HAP-1 (cell line): ENCODE measurements at regions not wholly inside any gene's neighbourhood (a gene's known extent, or its start where the extent isn't known, plus 50 kb on each side); places are given as distances from the start of the nearest gene placed in this dataset.

Experiments used
- DNase-seq, 2 experiments: peaks; one replicate each; pipeline ENCODE4 v3.0.0-alpha.2; 2016 to 2020; ENCODE audit warnings: low spot score in 2 of 2
- H3K27me3 ChIP-seq: fragments of 250-450 bp; sonication (Bioruptor Pico); 2 replicates; pipeline ENCODE4 v1.5.1; 2020; ENCODE audit warnings: low read depth, mild to moderate bottlenecking, moderate library complexity
- H3K36me3 ChIP-seq: fragments of 250-450 bp; sonication (Bioruptor Pico); replicated peaks from 2 replicates; pipeline ENCODE4 v1.5.1; 2020; ENCODE audit warnings: mild to moderate bottlenecking
- H3K4me1 ChIP-seq: fragments of 250-450 bp; sonication (Bioruptor Pico); 2 replicates; pipeline ENCODE4 v1.5.1; 2020; ENCODE audit warnings: mild to moderate bottlenecking
- H3K4me3 ChIP-seq: fragments of 250-450 bp; sonication (Bioruptor Pico); 2 replicates; pipeline ENCODE4 v1.5.1; 2020; ENCODE audit warnings: mild to moderate bottlenecking, moderate library complexity
- H3K9me3 ChIP-seq: fragments of 250-450 bp; sonication (Bioruptor Pico); 2 replicates; pipeline ENCODE4 v1.5.1; 2020; ENCODE audit warnings: mild to moderate bottlenecking, moderate library complexity
- in situ Hi-C: fragments of 300-500 bp; cut with MboI; formaldehyde crosslinking; loops from 3 replicates; pipeline ENCODE4 v1.14.3; 2020; ENCODE audit warnings: low sequenced_read_pairs, inconsistent platforms, mixed read lengths

GRCh38 chr6:157760589-157761330, 62.3 kb upstream of the SNX9 start:
- peaks cover 8% of the 10 kb centered on the region for H3K4me1 ChIP-seq
- no peak for DNase-seq
- in situ Hi-C loops = no loop called here
- peaks cover 14% of the 10 kb centered on the region for H3K27me3 ChIP-seq
- no peaks in the 10 kb centered on the region for H3K36me3 ChIP-seq
- H3K9me3 ChIP-seq = no peaks in the 10 kb centered on the region
- H3K4me3 ChIP-seq = no peak overlapping the region

- peaks cover 1% of the 10 kb centered on the region for H3K4me1 ChIP-seq
Measured at GRCh38 chr6:157761331-157761921, 61.6 kb upstream of the SNX9 start.

GRCh38 chr6:157761926-157762325, 61.1 kb upstream of the SNX9 start:
- Histone ChIP-seq H3K9me3 (no peaks in the 10 kb centered on the region), H3K27me3 (peaks cover 12% of the 10 kb centered on the region), H3K4me1 (no peaks in the 10 kb centered on the region; the same call in 1 of the 2 replicates), H3K36me3 (no peaks in the 10 kb centered on the region), H3K4me3 (no peak overlapping the region)
- in situ Hi-C loops = no loop called here
- no peak for DNase-seq

More at GRCh38 chr6:157761331-157761921, 61.6 kb upstream of the SNX9 start:
- no peak for DNase-seq
- no peaks in the 10 kb centered on the region for H3K9me3 ChIP-seq
- in situ Hi-C loops = no loop called here
- no peak overlapping the region for H3K4me3 ChIP-seq
- peaks cover 14% of the 10 kb centered on the region for H3K27me3 ChIP-seq
- no peaks in the 10 kb centered on the region for H3K36me3 ChIP-seq

DNA sequence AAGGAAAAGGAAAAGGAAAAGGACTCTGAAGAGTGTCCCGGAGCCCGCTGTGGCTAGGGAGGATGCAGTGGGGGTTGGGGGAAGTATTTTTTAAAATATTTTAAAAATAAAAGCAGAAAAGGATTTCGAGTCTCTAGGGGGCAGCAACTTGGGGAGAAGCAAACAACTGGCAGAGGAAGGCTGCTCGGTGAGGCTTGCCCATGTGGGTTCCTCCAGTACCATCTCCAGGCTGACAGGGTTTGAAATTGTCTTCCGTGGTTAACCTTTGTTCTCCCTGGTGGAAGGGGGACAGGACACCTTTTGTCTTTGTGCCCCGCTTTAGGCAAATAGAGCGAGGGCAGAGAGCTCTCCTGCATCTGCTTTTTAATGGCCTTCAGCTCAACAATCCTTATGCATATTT, 60.4 kb upstream of the SNX9 start:
- Histone ChIP-seq H3K9me3 (no peaks in the 10 kb centered on the region), H3K4me1 (no peaks in the 10 kb centered on the region), H3K4me3 (no peak overlapping the region), H3K27me3 (peaks cover 8% of the 10 kb centered on the region; the same call in 1 of the 2 replicates), H3K36me3 (no peaks in the 10 kb centered on the region)
- in situ Hi-C loops = no loop called here
- no peak for DNase-seq

- Histone ChIP-seq H3K27me3 (peaks cover 5% of the 10 kb centered on the region; the same call in 1 of the 2 replicates), H3K9me3 (no peaks in the 10 kb centered on the region), H3K4me1 (no peaks in the 10 kb centered on the region), H3K4me3 (no peak overlapping the region), H3K36me3 (no peaks in the 10 kb centered on the region)
- no peak for DNase-seq
- in situ Hi-C loops = no loop called here
Measured at GRCh38 chr6:157763129-157763903, 59.7 kb upstream of the SNX9 start.

DNA sequence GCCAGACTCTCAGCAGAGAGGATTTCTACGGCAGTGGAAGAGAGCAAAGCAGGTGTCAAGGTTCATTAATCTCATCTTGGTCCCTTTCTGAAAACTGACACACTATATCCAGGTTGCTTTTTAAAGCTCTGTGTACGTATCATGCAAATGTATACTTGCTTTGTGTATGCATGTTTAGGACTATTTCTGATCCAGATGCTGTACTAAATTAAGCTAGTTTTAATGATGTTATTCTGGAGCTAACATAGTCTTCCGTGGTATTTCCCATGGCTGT, 59.2 kb upstream of the SNX9 start:
- Histone ChIP-seq H3K36me3 (no peaks in the 10 kb centered on the region), H3K27me3 (0 out of 2 replicates have a peak, but pooled peaks cover 2% of the 10 kb centered on the region), H3K4me3 (no peak overlapping the region), H3K9me3 (no peaks in the 10 kb centered on the region), H3K4me1 (no peaks in the 10 kb centered on the region)
- DNase-seq = no peak
- in situ Hi-C loops = no loop called here

GRCh38 chr6:157764178-157765068, 58.6 kb upstream of the SNX9 start:
- H3K27me3 ChIP-seq = 0 out of 2 replicates have a peak, but pooled peaks cover 2% of the 10 kb centered on the region
- H3K36me3 ChIP-seq = no peaks in the 10 kb centered on the region
- in situ Hi-C loops = no loop called here
- no peaks in the 10 kb centered on the region for H3K4me1 ChIP-seq
- DNase-seq = peak in 1 of 2 experiments; percentile 35
- H3K4me3 ChIP-seq = no peak overlapping the region
- H3K9me3 ChIP-seq = no peaks in the 10 kb centered on the region

DNA sequence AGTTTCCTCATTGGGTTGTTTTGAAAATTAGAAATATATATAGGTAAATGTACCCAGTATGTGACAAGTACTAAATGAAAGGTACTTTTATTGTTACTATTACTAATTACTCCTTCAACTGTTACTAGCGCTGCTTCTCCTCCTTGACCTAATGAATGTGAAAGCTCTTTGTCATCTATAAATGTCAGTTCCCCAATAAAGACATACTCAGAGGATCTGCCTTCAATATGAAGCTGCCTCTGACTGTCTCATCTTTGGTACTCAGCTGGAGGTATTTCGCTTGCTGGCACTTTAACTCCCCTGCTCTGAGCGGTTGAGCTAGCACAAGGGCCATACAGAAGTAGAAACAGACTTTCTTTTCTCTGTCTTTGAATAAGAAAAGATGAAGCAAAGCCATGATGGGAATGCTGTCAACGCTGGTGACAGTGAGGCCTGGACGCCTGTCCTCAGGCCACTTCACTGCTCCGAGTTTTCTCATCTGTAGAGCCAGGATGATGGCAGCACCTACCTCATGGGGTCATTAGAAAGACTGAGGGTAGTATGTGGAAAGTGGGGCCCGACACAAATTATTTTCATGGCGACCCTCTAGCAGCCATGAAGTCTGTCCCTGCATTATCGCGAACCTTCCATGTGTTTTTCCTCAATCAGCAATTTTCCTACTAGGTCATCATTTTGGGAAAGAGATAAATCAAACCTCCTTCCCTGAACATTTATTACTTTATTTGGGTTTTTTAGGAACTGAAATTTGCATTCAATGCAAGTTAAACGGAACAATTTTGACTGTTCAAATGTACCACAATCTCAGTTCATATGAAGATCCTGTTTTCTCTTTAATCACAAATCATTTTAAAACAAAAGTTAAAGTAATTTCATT, 55.9 kb upstream of the SNX9 start:
- DNase-seq = no peak
- H3K9me3 ChIP-seq = no peaks in the 10 kb centered on the region
- in situ Hi-C loops = no loop called here
- no peak overlapping the region for H3K4me3 ChIP-seq
- H3K4me1 ChIP-seq = no peaks in the 10 kb centered on the region
- no peaks in the 10 kb centered on the region for H3K36me3 ChIP-seq
- no peaks in the 10 kb centered on the region for H3K27me3 ChIP-seq

GRCh38 chr6:157767775-157768156, 55.3 kb upstream of the SNX9 start:
- H3K36me3 ChIP-seq = no peaks in the 10 kb centered on the region
- DNase-seq = no peak
- H3K4me1 ChIP-seq = no peaks in the 10 kb centered on the region
- no peaks in the 10 kb centered on the region for H3K9me3 ChIP-seq
- in situ Hi-C loops = no loop called here
- H3K4me3 ChIP-seq = no peak overlapping the region
- no peaks in the 10 kb centered on the region for H3K27me3 ChIP-seq

DNA sequence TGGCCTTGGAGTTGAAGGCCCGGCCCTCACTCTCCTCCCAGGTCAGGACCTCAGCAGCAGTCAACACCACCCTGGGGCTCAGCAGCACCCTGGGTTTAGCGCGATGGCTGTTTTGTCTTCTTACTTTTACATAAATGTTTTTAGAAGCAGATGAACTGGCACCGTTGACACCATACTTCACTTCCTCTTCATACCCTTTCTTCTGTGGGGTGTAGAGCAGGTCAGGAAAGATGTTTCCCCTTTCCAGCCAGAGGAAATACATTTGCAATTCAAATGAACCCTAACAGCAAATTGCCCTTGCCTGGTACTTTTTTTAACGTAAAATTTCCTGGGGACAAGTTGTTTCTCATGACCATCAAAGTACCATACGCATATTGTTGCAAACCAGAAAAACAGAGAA, 54.7 kb upstream of the SNX9 start:
- Histone ChIP-seq H3K36me3 (no peaks in the 10 kb centered on the region), H3K27me3 (no peaks in the 10 kb centered on the region), H3K4me1 (peaks cover 5% of the 10 kb centered on the region), H3K4me3 (no peak overlapping the region), H3K9me3 (no peaks in the 10 kb centered on the region)
- DNase-seq = no peak
- in situ Hi-C loops = no loop called here

DNA sequence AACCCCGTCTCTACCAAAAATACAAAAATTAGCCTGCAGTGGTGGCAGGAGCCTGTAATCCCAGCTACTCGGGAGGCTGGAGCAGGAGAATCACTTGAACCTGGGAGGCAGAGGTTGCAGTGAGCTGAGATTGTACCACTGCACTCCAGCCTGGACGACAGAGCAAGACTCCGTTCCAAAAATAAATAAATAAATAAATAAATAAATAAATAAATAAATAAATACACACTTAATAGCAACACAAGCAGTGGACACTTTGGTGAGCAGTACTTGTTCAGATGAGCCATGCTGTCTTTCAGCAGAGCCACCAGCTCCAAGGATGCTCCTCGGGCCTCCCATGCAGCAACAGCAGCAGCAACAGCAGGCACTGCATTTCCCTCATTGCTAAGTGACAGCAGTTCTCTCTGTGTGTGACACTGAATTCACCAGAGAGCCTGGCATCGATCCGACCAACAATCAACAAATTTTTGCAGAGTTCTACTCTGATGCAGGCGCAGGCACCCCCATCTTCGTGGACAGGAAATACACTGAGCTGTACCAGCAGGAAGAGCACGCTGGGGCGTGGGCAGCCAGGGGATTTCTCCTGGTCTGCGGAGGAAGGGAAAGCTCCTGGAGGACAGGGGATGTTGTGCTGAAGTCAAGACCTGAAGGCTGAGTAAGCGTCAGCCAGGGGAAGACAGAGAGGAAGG, 54.0 kb upstream of the SNX9 start:
- in situ Hi-C loops = no loop called here
- Histone ChIP-seq H3K9me3 (no peaks in the 10 kb centered on the region), H3K36me3 (no peaks in the 10 kb centered on the region), H3K4me3 (no peak overlapping the region), H3K4me1 (peaks cover 8% of the 10 kb centered on the region), H3K27me3 (no peaks in the 10 kb centered on the region)
- DNase-seq = no peak

- Histone ChIP-seq H3K9me3 (no peaks in the 10 kb centered on the region), H3K27me3 (no peaks in the 10 kb centered on the region), H3K36me3 (no peaks in the 10 kb centered on the region), H3K4me3 (no peak overlapping the region), H3K4me1 (peaks cover 8% of the 10 kb centered on the region)
- no peak for DNase-seq
- in situ Hi-C loops = no loop called here
Measured at GRCh38 chr6:157769776-157770426, 53.1 kb upstream of the SNX9 start.
